ENCODE measurements at regions not wholly inside any gene's neighbourhood (a gene's known extent, or its start where the extent isn't known, plus 50 kb on each side); places are given as distances from the start of the nearest gene placed in this dataset.

DNA sequence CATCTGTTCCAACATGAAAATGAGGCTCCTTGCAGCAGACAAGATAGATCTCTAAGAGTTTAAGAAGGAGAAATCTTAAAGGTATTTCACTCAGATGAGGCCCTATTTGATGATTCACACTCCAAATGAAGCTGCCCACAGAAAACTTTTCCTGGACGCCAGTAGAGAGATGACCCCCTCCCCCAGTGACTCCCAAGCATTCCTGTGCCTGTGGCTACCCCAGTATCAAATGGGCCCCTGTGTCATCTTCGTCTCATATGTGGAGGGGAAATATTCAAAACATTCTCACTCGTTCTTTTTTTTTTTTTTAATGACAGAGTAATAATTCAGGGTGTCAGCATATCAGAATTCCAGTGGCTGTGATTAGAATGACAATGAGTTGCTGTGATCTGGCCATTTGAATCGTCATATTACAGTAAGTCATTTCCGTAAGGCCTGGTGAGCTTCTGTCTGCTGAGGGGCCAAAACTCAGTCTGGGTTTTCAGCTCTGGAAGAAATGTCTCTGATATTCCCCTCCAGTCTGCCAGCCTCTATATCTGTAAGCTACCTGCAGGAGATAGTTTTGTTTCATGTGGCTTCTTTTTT lies 194.7 kb downstream of the URI1 start:
- no peaks in the 10 kb centered on the region for H3K4me1 ChIP-seq (ENCODE audit: control insufficient read depth, low read length)
- H3K27me3 ChIP-seq (ENCODE audit: control insufficient read depth, low read length): no peaks in the 10 kb centered on the region
- H3K36me3 ChIP-seq (ENCODE audit: control insufficient read depth, low read length): no peaks in the 10 kb centered on the region
- H3K9me2 ChIP-seq (replicated peaks; ENCODE audit: control insufficient read depth, low read length): no peaks in the 10 kb centered on the region
- H4K20me1 ChIP-seq (ENCODE audit: control insufficient read depth, insufficient read depth, low read depth, low read length): no peaks in the 10 kb centered on the region
- H3K9me3 ChIP-seq (ENCODE audit: control insufficient read depth, insufficient read depth, low read length): no peaks in the 10 kb centered on the region
- H3K4me3 ChIP-seq (ENCODE audit: low read length): no peak overlapping the region
- H3K27ac ChIP-seq (ENCODE audit: low read depth, low read length): no peak overlapping the region
- no peak overlapping the region for H3K4me2 ChIP-seq (ENCODE audit: low read length)
- TF ChIP-seq EZH2phosphoT487 (IDR thresholded peaks at IDR 0.05; ENCODE audit: borderline replicate concordance, low read length): no peak
- TF ChIP-seq, protein P1, sequence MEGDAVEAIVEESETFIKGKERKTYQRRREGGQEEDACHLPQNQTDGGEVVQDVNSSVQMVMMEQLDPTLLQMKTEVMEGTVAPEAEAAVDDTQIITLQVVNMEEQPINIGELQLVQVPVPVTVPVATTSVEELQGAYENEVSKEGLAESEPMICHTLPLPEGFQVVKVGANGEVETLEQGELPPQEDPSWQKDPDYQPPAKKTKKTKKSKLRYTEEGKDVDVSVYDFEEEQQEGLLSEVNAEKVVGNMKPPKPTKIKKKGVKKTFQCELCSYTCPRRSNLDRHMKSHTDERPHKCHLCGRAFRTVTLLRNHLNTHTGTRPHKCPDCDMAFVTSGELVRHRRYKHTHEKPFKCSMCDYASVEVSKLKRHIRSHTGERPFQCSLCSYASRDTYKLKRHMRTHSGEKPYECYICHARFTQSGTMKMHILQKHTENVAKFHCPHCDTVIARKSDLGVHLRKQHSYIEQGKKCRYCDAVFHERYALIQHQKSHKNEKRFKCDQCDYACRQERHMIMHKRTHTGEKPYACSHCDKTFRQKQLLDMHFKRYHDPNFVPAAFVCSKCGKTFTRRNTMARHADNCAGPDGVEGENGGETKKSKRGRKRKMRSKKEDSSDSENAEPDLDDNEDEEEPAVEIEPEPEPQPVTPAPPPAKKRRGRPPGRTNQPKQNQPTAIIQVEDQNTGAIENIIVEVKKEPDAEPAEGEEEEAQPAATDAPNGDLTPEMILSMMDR (IDR thresholded peaks at IDR 0.05; ENCODE audit: low read depth, low read length, poor library complexity, severe bottlenecking): no peak
- no peaks in the 10 kb centered on the region for H3F3A ChIP-seq (ENCODE audit: control insufficient read depth, insufficient read depth)
- H3K79me2 ChIP-seq (ENCODE audit: control insufficient read depth, low read length): no peaks in the 10 kb centered on the region

DNA sequence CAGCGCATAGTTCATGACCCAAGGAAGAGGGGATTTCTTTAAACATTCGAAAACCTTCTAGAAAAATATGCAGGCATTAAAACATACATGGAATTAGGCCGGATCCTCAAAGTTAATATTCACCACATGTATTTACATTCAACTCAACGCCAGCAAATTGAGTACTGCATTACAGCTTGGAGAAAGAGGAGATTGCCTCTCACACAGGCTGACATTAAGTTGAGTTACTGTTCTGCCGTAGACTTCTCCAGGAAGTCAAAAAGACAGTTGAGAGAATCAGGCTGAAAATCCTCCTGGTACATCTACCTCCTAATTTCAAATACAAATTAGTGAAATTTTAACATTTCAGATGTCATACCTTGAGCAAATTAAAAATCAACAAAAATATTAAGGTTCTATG lies 195.7 kb downstream of the URI1 start:
- Histone ChIP-seq H3K4me3 (ENCODE audit: low read length) (no peak overlapping the region), H3K36me3 (ENCODE audit: control insufficient read depth, low read length) (no peaks in the 10 kb centered on the region), H3K4me2 (ENCODE audit: low read length) (no peak overlapping the region), H4K20me1 (ENCODE audit: control insufficient read depth, insufficient read depth, low read depth, low read length) (no peaks in the 10 kb centered on the region), H3K27me3 (ENCODE audit: control insufficient read depth, low read length) (no peaks in the 10 kb centered on the region), H3K79me2 (ENCODE audit: control insufficient read depth, low read length) (no peaks in the 10 kb centered on the region), H3K4me1 (ENCODE audit: control insufficient read depth, low read length) (no peaks in the 10 kb centered on the region), H3F3A (ENCODE audit: control insufficient read depth, insufficient read depth) (no peaks in the 10 kb centered on the region), H3K27ac (ENCODE audit: low read depth, low read length) (no peak overlapping the region), H3K9me2 (replicated peaks; ENCODE audit: control insufficient read depth, low read length) (no peaks in the 10 kb centered on the region), H3K9me3 (ENCODE audit: control insufficient read depth, insufficient read depth, low read length) (no peaks in the 10 kb centered on the region)
- TF ChIP-seq EZH2phosphoT487 (IDR thresholded peaks at IDR 0.05; ENCODE audit: borderline replicate concordance, low read length): no peak
- TF ChIP-seq, protein P1 (IDR thresholded peaks at IDR 0.05; ENCODE audit: low read depth, low read length, poor library complexity, severe bottlenecking): no peak

DNA sequence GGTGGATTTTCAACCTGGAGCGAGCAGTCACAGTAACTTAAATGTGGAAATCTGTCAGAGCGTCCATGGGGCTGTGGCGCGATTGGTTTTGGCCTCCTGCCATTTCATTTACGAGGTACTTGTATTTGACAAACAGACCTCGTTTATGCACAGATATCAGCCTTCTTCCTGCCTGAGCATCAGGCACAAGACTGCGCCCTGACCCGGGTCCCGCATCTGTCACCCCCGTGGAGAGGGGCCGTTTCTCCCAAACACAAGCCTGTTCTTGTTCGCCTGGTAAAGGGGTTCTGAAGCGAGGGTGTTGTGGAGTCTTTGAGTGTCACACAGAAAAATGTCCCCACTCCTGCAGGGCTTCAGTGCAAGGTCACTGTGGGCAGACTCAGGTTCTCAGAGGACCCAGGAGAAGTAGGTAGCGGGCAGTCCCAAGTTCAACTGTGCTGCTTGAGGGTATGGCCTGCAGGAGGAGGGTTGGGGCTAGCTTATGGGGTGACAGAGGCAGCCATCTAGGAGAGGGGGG lies 202.3 kb downstream of the URI1 start:
- TF ChIP-seq EZH2phosphoT487 (IDR thresholded peaks at IDR 0.05; ENCODE audit: borderline replicate concordance, low read length): no peak
- TF ChIP-seq, protein P1 (IDR thresholded peaks at IDR 0.05; ENCODE audit: low read depth, low read length, poor library complexity, severe bottlenecking): no peak

More for the DNA sequence above, 202.3 kb downstream of the URI1 start:
- Histone ChIP-seq H3K27ac (ENCODE audit: low read depth, low read length) (no peak overlapping the region), H3F3A (ENCODE audit: control insufficient read depth, insufficient read depth) (no peaks in the 10 kb centered on the region), H3K4me1 (ENCODE audit: control insufficient read depth, low read length) (no peaks in the 10 kb centered on the region), H3K79me2 (ENCODE audit: control insufficient read depth, low read length) (no peaks in the 10 kb centered on the region), H3K27me3 (ENCODE audit: control insufficient read depth, low read length) (no peaks in the 10 kb centered on the region), H3K36me3 (ENCODE audit: control insufficient read depth, low read length) (no peaks in the 10 kb centered on the region), H3K9me3 (ENCODE audit: control insufficient read depth, insufficient read depth, low read length) (no peaks in the 10 kb centered on the region), H3K9me2 (replicated peaks; ENCODE audit: control insufficient read depth, low read length) (no peaks in the 10 kb centered on the region), H4K20me1 (ENCODE audit: control insufficient read depth, insufficient read depth, low read depth, low read length) (no peaks in the 10 kb centered on the region), H3K4me2 (ENCODE audit: low read length) (no peak overlapping the region), H3K4me3 (ENCODE audit: low read length) (no peak overlapping the region)

Measured in DOHH2 (cell line).